VCaP (cell line): ENCODE measurements at regions not wholly inside any gene's neighbourhood (a gene's known extent, or its start where the extent isn't known, plus 50 kb on each side); places are given as distances from the start of the nearest gene placed in this dataset.

Source experiments
- H3K27ac ChIP-seq: fragments of 450-650 bp; 2 replicates; pipeline ENCODE4 v1.5.1; 2017
- CTCF ChIP-seq: fragments of 450-650 bp; conservative IDR thresholded peaks from 2 replicates; pipeline ENCODE4 v1.5.1; 2017; ENCODE audit warnings: mild to moderate bottlenecking, moderate library complexity

GRCh38 chr7:81529785-81530184, 240.1 kb downstream of the HGF start:
- H3K27ac ChIP-seq, result no peak overlapping the region
- no peak for TF ChIP-seq CTCF

- H3K27ac ChIP-seq, result no peak overlapping the region
- TF ChIP-seq CTCF, result peak; percentile 39
These were observed 242.2 kb downstream of the HGF start for GRCh38 chr7:81527651-81528050.

- no peak for TF ChIP-seq CTCF
- no peak overlapping the region for H3K27ac ChIP-seq
These were observed 242.9 kb downstream of the HGF start for GRCh38 chr7:81526971-81527370.

GRCh38 chr7:81525841-81526240, 244.0 kb downstream of the HGF start:
- TF ChIP-seq CTCF, result no peak
- no peak overlapping the region for H3K27ac ChIP-seq

GRCh38 chr7:81519886-81520285, 250.0 kb downstream of the HGF start:
- TF ChIP-seq CTCF, result no peak
- peak overlapping the region; percentile 29 for H3K27ac ChIP-seq

- no peak for TF ChIP-seq CTCF
- no peak overlapping the region for H3K27ac ChIP-seq
These were observed 252.9 kb downstream of the HGF start for GRCh38 chr7:81516898-81517297.

- no peak overlapping the region for H3K27ac ChIP-seq
- TF ChIP-seq CTCF, result no peak
These were observed 254.8 kb downstream of the HGF start for GRCh38 chr7:81515009-81515408.

- H3K27ac ChIP-seq, result no peak overlapping the region
- no peak for TF ChIP-seq CTCF
These were observed 255.3 kb downstream of the HGF start for GRCh38 chr7:81514546-81514945.
